Renal cortex interstitium (tissue), 11 donors: ENCODE measurements at regions not wholly inside any gene's neighbourhood (a gene's known extent, or its start where the extent isn't known, plus 50 kb on each side); places are given as distances from the start of the nearest gene placed in this dataset.
"Not testable (repeated sequence)": the region's sequence is repeated elsewhere in the genome, so short reads cannot be mapped to it uniquely, and the experiment has no call there.

Source experiments
- DNase-seq, 11 donors: peaks; one replicate each; pipeline ENCODE4 v3.0.0-alpha.2; 2013; ENCODE audit warnings: low read depth in 9 of 11, low spot score in 4 of 11; ENCODE audit errors: extremely low read depth in 1 of 11

- no peak for DNase-seq
Observed at GRCh38 chr2:180647221-180647620, 333.2 kb upstream of the UBE2E3 start.

- no peak for DNase-seq
Observed at GRCh38 chr2:180646756-180647155, 333.6 kb upstream of the UBE2E3 start.

GRCh38 chr2:180644709-180645108 lies 335.7 kb upstream of the UBE2E3 start:
- DNase-seq, result no peak

GRCh38 chr2:180630756-180631155 lies 349.6 kb upstream of the UBE2E3 start:
- no peak for DNase-seq

- no peak for DNase-seq
Observed at GRCh38 chr2:180625006-180625844, 355.2 kb upstream of the UBE2E3 start.

- DNase-seq, result peak in 3 of 11 donors; percentile 3 to 12 (median 5)
Observed at GRCh38 chr2:180621941-180622918, 358.2 kb upstream of the UBE2E3 start.

- DNase-seq, result no peak
Observed at GRCh38 chr2:180621366-180621765, 359.0 kb upstream of the UBE2E3 start.

GRCh38 chr2:180618570-180618969 lies 361.8 kb upstream of the UBE2E3 start:
- DNase-seq, result no peak

- DNase-seq, result no peak
Observed at GRCh38 chr2:180614776-180615175, 365.6 kb upstream of the UBE2E3 start.

- no peak for DNase-seq
Observed at GRCh38 chr2:180609626-180610340, 370.6 kb upstream of the UBE2E3 start.

- DNase-seq, result no peak
Observed at GRCh38 chr2:180607514-180608049, 372.8 kb upstream of the UBE2E3 start.

GRCh38 chr2:180604077-180604476 lies 376.3 kb upstream of the UBE2E3 start:
- DNase-seq, result no peak

GRCh38 chr2:180601016-180601415 lies 379.4 kb upstream of the UBE2E3 start:
- DNase-seq, result no peak

- DNase-seq, result no peak
Observed at GRCh38 chr2:180599804-180600203, 380.6 kb upstream of the UBE2E3 start.

- DNase-seq, result no peak
Observed at GRCh38 chr2:180597179-180597578, 383.2 kb upstream of the UBE2E3 start.

GRCh38 chr2:180596453-180596852 lies 384.0 kb upstream of the UBE2E3 start:
- DNase-seq, result no peak

- DNase-seq, result no peak
Observed at GRCh38 chr2:180591947-180592346, 388.5 kb upstream of the UBE2E3 start.

- not testable (repeated sequence) for DNase-seq
Observed at GRCh38 chr2:180591093-180591781, 389.2 kb upstream of the UBE2E3 start.
